ACC112 (cell line): ENCODE measurements at regions not wholly inside any gene's neighbourhood (a gene's known extent, or its start where the extent isn't known, plus 50 kb on each side); places are given as distances from the start of the nearest gene placed in this dataset.

Experiments used
- H2AFZ ChIP-seq: fragments of 200-600 bp; sonication (generic); one replicate; pipeline ENCODE4 v1.6.0; 2017; ENCODE audit warnings: antibody characterized with exemption, low read length; ENCODE audit not compliant: unreplicated experiment
- H3K27ac ChIP-seq: fragments of 200-600 bp; sonication (generic); 2 replicates; pipeline ENCODE4 v1.5.1; 2014; ENCODE audit warnings: low read depth, mild to moderate bottlenecking, antibody characterized with exemption, low read length, moderate library complexity
- H3K27me3 ChIP-seq: fragments of 200-600 bp; sonication (generic); 2 replicates; pipeline ENCODE4 v1.6.1; 2014; ENCODE audit warnings: mild to moderate bottlenecking, antibody characterized with exemption, low read length, moderate library complexity, mixed read lengths; ENCODE audit not compliant: insufficient read depth
- H3K36me3 ChIP-seq: fragments of 200-600 bp; sonication (generic); 2 replicates; pipeline ENCODE4 v1.6.1; 2016; ENCODE audit warnings: mild to moderate bottlenecking, antibody characterized with exemption, low read length, moderate library complexity, mixed read lengths; ENCODE audit not compliant: insufficient read depth
- H3K4me1 ChIP-seq: fragments of 200-600 bp; sonication (generic); one replicate; pipeline ENCODE4 v1.6.1; 2016; ENCODE audit warnings: low read length, mixed read lengths; ENCODE audit not compliant: insufficient read depth, unreplicated experiment, control insufficient read depth
- H3K4me3 ChIP-seq: fragments of 200-600 bp; sonication (generic); 2 replicates; pipeline ENCODE4 v1.5.1; 2014; ENCODE audit warnings: mild to moderate bottlenecking, low read depth, low read length
- H3K79me2 ChIP-seq: fragments of 200-600 bp; sonication (generic); one replicate; pipeline ENCODE4 v1.6.0; 2016; ENCODE audit warnings: low read length; ENCODE audit not compliant: control insufficient read depth, unreplicated experiment, insufficient read depth

- Histone ChIP-seq H3K27me3 (peaks cover 54% of the 10 kb centered on the region), H3K4me1 (no peaks in the 10 kb centered on the region), H3K27ac (no peak overlapping the region), H3K79me2 (no peaks in the 10 kb centered on the region), H2AFZ (no peak overlapping the region), H3K36me3 (no peaks in the 10 kb centered on the region), H3K4me3 (no peak overlapping the region)
These were observed 53.7 kb upstream of the GDNF start for GRCh38 chr5:37893434-37894134.

GRCh38 chr5:37892586-37892985 is 52.7 kb upstream of the GDNF start:
- no peaks in the 10 kb centered on the region for H3K79me2 ChIP-seq
- H3K4me1 ChIP-seq: no peaks in the 10 kb centered on the region
- H3K4me3 ChIP-seq: no peak overlapping the region
- no peak overlapping the region for H3K27ac ChIP-seq
- no peaks in the 10 kb centered on the region for H3K36me3 ChIP-seq
- peaks cover 52% of the 10 kb centered on the region for H3K27me3 ChIP-seq
- no peak overlapping the region for H2AFZ ChIP-seq

- no peak overlapping the region for H3K4me3 ChIP-seq
- no peak overlapping the region for H3K27ac ChIP-seq
- H3K79me2 ChIP-seq: no peaks in the 10 kb centered on the region
- peaks cover 49% of the 10 kb centered on the region for H3K27me3 ChIP-seq
- no peak overlapping the region for H2AFZ ChIP-seq
- no peaks in the 10 kb centered on the region for H3K4me1 ChIP-seq
- H3K36me3 ChIP-seq: no peaks in the 10 kb centered on the region
These were observed 52.0 kb upstream of the GDNF start for GRCh38 chr5:37891832-37892231.

- H3K36me3 ChIP-seq: no peaks in the 10 kb centered on the region
- peaks cover 47% of the 10 kb centered on the region for H3K27me3 ChIP-seq
- no peaks in the 10 kb centered on the region for H3K79me2 ChIP-seq
- no peaks in the 10 kb centered on the region for H3K4me1 ChIP-seq
- H3K4me3 ChIP-seq: no peak overlapping the region
- no peak overlapping the region for H3K27ac ChIP-seq
- H2AFZ ChIP-seq: no peak overlapping the region
These were observed 49.9 kb upstream of the GDNF start for GRCh38 chr5:37889612-37890317.
